ENCODE measurements at regions not wholly inside any gene's neighbourhood (a gene's known extent, or its start where the extent isn't known, plus 50 kb on each side); places are given as distances from the start of the nearest gene placed in this dataset.

DNA sequence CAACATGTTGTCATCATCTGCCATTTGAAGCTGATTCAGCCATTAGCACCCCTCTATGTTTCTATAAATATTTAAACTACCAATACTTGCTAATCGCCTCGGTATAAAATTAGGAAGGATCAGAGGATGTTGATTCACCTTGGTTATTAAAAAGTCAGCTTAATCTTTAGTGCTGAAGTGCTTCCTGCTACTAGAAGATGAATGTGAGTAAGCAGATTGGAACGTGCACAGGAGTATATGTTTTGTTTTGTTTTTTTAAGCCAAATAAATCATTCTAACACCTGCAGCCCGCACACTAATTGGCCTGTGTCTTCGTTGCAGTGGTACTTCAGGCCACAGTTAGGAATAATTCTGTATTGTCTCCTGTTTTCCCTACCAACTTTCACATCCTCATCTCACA, 485.7 kb downstream of the AJAP1 start:
- no peak overlapping the region for H3K4me2 ChIP-seq (ENCODE audit: insufficient read depth, low read length)
- H3K79me2 ChIP-seq (ENCODE audit: insufficient read depth, low read length) = no peaks in the 10 kb centered on the region
- H3K4me1 ChIP-seq (ENCODE audit: insufficient read depth, low read length) = no peaks in the 10 kb centered on the region
- no peak overlapping the region for H3K27ac ChIP-seq (ENCODE audit: low read depth, low read length)
- no peak for DNase-seq (ENCODE audit: insufficient read length, low spot score, missing footprints)
- no peaks in the 10 kb centered on the region for H4K20me1 ChIP-seq (ENCODE audit: insufficient read depth, low read length)
- TF ChIP-seq, protein P1, sequence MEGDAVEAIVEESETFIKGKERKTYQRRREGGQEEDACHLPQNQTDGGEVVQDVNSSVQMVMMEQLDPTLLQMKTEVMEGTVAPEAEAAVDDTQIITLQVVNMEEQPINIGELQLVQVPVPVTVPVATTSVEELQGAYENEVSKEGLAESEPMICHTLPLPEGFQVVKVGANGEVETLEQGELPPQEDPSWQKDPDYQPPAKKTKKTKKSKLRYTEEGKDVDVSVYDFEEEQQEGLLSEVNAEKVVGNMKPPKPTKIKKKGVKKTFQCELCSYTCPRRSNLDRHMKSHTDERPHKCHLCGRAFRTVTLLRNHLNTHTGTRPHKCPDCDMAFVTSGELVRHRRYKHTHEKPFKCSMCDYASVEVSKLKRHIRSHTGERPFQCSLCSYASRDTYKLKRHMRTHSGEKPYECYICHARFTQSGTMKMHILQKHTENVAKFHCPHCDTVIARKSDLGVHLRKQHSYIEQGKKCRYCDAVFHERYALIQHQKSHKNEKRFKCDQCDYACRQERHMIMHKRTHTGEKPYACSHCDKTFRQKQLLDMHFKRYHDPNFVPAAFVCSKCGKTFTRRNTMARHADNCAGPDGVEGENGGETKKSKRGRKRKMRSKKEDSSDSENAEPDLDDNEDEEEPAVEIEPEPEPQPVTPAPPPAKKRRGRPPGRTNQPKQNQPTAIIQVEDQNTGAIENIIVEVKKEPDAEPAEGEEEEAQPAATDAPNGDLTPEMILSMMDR (IDR thresholded peaks at IDR 0.05; ENCODE audit: extremely low read depth, low read depth, low read length) = no peak
- no peaks in the 10 kb centered on the region for H3K36me3 ChIP-seq (ENCODE audit: insufficient read depth, low read length)
- H3K4me3 ChIP-seq (ENCODE audit: insufficient read depth, low read length) = no peak overlapping the region
- no peak overlapping the region for H2AFZ ChIP-seq (ENCODE audit: low read length)
- H3K9me3 ChIP-seq (ENCODE audit: low read depth, low read length) = no peaks in the 10 kb centered on the region
- H3K27me3 ChIP-seq (ENCODE audit: insufficient read depth, low read length) = no peaks in the 10 kb centered on the region

DNA sequence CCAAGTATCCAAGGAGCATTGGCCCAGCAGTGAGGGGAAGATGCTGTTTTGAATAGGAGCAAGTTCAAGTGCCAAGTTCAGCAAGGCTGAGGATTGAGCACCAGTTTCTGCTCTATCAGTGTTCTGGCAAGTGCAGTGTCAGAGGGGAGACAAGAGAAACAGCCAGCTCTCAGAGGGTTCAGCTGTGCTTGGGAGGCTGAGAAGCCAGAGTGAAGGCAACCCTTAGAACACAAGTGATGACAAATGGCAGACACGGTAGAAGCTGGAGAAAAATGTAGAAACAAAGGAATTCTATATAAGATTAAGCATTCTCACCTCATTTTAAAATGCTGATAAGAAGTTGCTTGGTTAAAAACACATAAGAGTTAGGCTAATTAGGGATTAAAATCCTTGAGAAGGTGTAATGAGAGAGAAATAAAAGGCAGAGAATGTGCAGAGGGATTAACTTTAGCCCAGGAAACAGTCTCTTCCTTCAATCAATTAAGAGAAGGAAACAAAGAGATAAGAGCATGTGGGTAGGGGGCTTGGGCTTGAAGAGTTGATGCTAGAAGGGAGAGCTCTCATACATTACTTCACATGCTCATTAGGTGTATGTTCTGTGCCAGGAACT, 475.4 kb downstream of the AJAP1 start:
- Histone ChIP-seq H3K79me2 (ENCODE audit: insufficient read depth, low read length) (no peaks in the 10 kb centered on the region), H3K4me2 (ENCODE audit: insufficient read depth, low read length) (no peak overlapping the region), H4K20me1 (ENCODE audit: insufficient read depth, low read length) (no peaks in the 10 kb centered on the region), H3K4me1 (ENCODE audit: insufficient read depth, low read length) (no peaks in the 10 kb centered on the region), H2AFZ (ENCODE audit: low read length) (no peak overlapping the region), H3K27me3 (ENCODE audit: insufficient read depth, low read length) (no peaks in the 10 kb centered on the region), H3K27ac (ENCODE audit: low read depth, low read length) (no peak overlapping the region), H3K9me3 (ENCODE audit: low read depth, low read length) (no peaks in the 10 kb centered on the region), H3K4me3 (ENCODE audit: insufficient read depth, low read length) (no peak overlapping the region), H3K36me3 (ENCODE audit: insufficient read depth, low read length) (no peaks in the 10 kb centered on the region)
- TF ChIP-seq, protein P1 (IDR thresholded peaks at IDR 0.05; ENCODE audit: extremely low read depth, low read depth, low read length) = no peak
- no peak for DNase-seq (ENCODE audit: insufficient read length, low spot score, missing footprints)

DNA sequence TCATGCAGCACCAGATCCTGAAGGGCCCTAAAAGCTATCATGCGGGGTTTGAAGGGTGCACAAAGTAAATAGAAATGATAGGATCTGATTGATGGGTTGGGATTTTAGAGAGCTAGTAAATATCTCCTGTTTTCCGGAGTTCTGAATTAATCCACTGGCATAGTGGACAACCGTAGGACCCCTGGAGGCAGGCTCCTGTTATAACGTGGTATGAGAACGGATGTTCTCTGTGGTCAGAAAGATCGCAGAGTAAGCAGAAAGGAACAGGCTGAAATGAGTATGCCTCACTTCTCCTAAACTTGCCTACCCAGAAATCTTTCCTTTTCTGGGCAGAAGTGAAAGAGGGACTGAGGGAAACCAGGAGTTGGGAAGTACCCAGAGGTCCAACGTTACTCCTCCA, 470.8 kb downstream of the AJAP1 start:
- H3K4me3 ChIP-seq (ENCODE audit: insufficient read depth, low read length) = no peak overlapping the region
- no peak for DNase-seq (ENCODE audit: insufficient read length, low spot score, missing footprints)
- H2AFZ ChIP-seq (ENCODE audit: low read length) = no peak overlapping the region
- H3K4me1 ChIP-seq (ENCODE audit: insufficient read depth, low read length) = no peaks in the 10 kb centered on the region
- no peaks in the 10 kb centered on the region for H3K9me3 ChIP-seq (ENCODE audit: low read depth, low read length)
- H3K27ac ChIP-seq (ENCODE audit: low read depth, low read length) = no peak overlapping the region
- no peaks in the 10 kb centered on the region for H4K20me1 ChIP-seq (ENCODE audit: insufficient read depth, low read length)
- TF ChIP-seq, protein P1 (IDR thresholded peaks at IDR 0.05; ENCODE audit: extremely low read depth, low read depth, low read length) = no peak
- no peaks in the 10 kb centered on the region for H3K27me3 ChIP-seq (ENCODE audit: insufficient read depth, low read length)
- no peaks in the 10 kb centered on the region for H3K79me2 ChIP-seq (ENCODE audit: insufficient read depth, low read length)
- H3K4me2 ChIP-seq (ENCODE audit: insufficient read depth, low read length) = no peak overlapping the region
- no peaks in the 10 kb centered on the region for H3K36me3 ChIP-seq (ENCODE audit: insufficient read depth, low read length)

DNA sequence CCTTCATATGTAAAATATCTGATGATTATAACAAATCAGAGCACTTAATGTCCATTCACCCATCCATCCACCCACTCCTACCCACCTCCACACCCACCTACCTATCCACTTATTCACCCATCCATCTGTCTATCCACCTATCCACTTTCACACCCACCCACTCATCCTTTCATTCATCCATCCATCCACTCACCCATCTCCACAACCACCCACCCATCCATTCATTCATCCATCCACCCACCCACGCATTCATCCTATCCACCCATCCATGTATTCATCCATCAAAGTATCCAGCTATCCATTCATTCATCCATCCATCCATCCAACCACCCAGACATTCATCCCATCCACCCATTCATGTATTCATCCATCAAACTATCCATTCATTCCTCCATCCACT, 466.1 kb downstream of the AJAP1 start:
- H3K4me2 ChIP-seq (ENCODE audit: insufficient read depth, low read length) = no peak overlapping the region
- no peaks in the 10 kb centered on the region for H3K9me3 ChIP-seq (ENCODE audit: low read depth, low read length)
- TF ChIP-seq, protein P1 (IDR thresholded peaks at IDR 0.05; ENCODE audit: extremely low read depth, low read depth, low read length) = no peak
- H3K27me3 ChIP-seq (ENCODE audit: insufficient read depth, low read length) = no peaks in the 10 kb centered on the region
- DNase-seq (ENCODE audit: insufficient read length, low spot score, missing footprints) = no peak
- H2AFZ ChIP-seq (ENCODE audit: low read length) = no peak overlapping the region
- no peaks in the 10 kb centered on the region for H3K79me2 ChIP-seq (ENCODE audit: insufficient read depth, low read length)
- H3K4me3 ChIP-seq (ENCODE audit: insufficient read depth, low read length) = no peak overlapping the region
- H3K4me1 ChIP-seq (ENCODE audit: insufficient read depth, low read length) = no peaks in the 10 kb centered on the region
- H4K20me1 ChIP-seq (ENCODE audit: insufficient read depth, low read length) = no peaks in the 10 kb centered on the region
- H3K27ac ChIP-seq (ENCODE audit: low read depth, low read length) = no peak overlapping the region
- H3K36me3 ChIP-seq (ENCODE audit: insufficient read depth, low read length) = no peaks in the 10 kb centered on the region
